ENCODE measurements at regions not wholly inside any gene's neighbourhood (a gene's known extent, or its start where the extent isn't known, plus 50 kb on each side); places are given as distances from the start of the nearest gene placed in this dataset.

DNA sequence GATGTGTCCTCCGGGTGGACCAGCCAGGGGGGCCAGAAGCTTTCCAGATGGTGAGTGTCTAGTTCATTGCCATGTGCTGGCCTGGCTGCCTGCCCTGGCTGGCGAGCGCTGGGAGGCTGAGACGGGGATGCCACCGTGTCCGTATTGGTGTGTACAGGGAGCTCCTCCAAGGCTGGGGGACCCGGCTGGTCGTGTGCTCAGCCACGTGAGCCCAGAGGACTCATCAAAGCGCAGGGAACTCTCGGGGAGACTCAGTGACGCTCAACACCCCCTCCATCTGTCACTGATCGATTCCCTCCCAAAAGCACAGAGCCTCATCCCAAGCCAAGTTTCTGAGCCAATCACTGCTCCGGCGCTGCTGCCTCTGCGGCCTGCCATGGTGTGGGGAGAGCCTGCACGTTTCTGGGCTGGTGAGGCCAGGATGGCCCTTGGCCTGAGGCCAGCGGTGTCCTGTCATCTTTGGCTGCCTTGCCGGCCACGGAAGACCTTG is 423.7 kb downstream of the SHANK2 start:
- no peak for DNase-seq (ENCODE audit: low read depth in 2 of 3, low spot score in 2 of 3)

DNA sequence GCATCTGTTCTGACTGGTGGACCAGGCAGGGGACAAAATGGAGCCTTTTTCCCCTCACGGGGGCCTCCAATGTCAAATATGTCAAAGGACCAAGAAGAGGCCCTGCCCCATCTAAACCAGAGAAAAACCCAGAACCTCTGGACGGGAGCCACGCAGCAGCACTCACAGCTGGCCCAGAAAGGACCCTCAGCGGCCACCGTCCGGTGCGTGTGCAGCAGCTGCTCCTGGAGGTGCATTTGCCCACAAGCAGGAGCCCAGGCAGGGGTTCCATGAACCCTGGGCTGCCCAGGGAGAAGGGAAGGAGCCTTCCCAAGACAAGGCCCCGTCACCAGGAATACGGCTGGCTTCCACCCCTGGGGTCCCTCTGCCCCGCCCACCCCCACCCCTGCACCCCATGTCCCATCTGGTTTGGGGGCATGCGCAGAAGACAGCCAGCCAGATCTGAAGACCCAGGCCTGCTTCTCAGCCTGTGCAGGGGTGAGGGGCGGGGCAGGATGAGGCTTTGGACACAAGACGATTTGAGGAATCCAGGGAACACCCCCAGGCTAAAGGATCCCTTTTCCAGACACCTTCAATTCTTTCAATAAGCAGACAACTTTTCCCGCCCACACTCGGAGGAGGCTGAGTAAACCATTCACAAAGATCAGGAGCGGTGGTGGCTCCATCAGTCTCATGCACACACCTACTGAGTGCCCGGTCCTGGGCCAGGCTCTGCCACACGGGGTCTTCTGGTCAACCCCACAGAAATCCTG is 423.1 kb downstream of the SHANK2 start:
- DNase-seq (ENCODE audit: low read depth in 2 of 3, low spot score in 2 of 3) = no peak

DNA sequence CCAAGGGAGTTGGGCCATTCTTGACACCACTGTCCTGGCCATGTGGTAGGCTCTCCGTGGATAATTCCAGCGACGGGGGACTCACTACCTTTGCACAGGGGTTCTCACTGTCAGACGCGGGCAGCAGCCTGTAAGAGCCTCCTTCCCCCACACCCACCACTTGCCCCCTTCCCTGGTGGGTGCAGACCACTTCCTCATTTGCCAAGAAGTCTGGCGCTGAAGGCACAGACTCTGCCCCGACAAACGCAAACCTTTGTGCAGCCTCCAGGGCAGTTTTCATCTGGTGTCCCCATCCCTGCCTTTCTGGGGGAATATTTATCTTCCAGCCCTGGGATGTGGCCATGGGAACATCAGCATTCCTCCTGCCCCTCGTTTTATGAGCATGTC is 422.5 kb downstream of the SHANK2 start:
- DNase-seq (ENCODE audit: low read depth in 2 of 3, low spot score in 2 of 3) = peak in 2 of 3 donors; percentile 36 to 80

DNA sequence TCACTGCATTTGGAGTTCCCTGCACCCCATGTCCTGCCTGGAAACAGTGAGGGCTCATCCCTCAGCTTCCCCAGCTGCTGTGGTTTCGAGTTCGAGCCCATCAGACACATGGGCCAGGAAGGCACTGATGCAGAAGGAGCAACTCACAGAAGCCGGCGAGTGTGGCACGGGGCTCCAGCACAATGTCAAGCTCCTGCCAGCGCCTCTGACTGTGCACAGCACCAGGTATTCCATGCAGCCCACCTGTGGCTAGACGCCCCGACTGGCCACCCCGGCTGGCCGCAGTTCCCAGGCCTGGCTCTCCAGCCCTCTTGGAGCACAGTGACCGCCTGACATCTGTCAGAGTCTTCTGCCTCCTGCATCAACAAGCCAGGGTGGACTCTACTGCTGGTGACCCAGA is 419.4 kb downstream of the SHANK2 start:
- no peak for DNase-seq (ENCODE audit: low read depth in 2 of 3, low spot score in 2 of 3)

DNA sequence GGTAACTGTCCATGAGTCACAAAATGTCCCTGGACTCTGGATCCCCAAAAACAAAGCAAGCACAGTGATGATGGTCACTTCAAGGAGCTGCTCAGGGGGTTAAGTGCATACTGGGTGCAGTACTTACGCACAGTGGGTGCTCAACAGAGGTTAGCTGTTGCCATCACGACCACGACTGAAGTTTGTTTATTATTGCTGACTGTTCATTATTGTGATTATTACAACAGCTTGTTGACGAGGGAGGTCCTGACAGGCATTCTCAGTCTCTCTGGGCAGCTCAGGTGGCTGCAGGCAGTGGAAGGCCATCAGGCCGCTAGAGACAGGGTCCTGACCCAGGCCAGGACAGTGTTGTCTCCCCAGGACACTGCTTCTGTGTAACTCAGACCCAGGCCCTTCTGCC is 418.8 kb downstream of the SHANK2 start:
- DNase-seq (ENCODE audit: low read depth in 2 of 3, low spot score in 2 of 3) = no peak

DNA sequence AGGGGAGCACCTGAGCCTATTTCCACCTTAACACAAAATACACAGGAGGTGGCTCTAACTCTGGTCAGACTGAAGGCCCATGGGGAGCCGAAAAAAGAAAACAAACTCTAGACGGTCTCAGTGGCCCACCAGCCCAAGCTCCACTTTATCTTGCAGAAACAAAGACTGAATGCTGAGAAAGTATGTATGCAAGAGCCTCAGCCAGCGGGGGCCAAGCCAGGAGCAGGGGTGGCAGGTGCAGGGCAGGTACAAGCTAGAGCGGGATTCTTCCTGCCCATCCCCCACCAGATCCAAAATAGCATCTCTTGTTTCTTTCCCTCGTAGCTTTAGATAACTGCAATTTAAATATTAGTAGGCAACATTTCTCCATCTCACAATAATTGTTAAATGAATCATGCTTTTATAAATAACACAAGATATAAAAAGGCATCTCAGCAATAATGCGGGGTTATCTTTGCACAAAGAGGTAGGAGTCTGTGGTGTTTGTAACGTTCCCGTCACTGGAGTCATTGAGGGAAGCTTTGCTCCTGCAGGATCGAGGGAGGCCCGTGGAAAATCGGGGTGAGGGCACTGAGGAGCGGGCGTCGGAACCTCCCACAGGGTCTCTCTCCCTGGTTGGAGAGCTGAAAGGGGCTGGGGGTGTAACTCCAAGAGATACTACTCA is 418.0 kb downstream of the SHANK2 start:
- no peak for DNase-seq (ENCODE audit: low read depth in 2 of 3, low spot score in 2 of 3)

DNA sequence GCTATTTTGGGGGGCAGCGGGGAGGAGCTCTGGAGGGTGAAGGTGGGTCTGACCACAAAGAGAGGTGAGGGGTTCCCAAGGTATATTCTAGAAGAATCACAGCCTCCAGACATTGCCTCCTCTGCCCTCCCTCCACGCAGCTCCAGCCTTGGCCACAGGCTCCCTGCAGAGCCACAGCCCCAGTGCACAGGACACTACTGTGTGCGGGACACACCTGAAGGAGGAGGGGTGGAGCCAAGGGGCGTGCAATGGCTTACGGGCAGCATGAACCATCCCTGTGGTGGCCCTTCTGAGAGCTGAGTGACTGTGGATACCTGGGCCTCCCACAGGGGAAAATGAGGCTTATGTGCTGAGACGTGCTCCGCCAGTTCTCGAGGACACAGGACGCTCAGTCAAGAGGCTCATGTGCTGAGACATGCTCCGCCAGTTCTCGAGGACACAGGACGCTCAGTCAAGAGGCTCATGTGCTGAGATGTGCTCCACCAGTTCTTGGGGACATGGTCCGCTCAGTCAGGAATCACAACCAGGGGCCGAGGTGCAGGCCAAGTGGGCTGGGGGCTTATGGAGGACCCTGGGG is 417.3 kb downstream of the SHANK2 start:
- no peak for DNase-seq (ENCODE audit: low read depth in 2 of 3, low spot score in 2 of 3)

DNA sequence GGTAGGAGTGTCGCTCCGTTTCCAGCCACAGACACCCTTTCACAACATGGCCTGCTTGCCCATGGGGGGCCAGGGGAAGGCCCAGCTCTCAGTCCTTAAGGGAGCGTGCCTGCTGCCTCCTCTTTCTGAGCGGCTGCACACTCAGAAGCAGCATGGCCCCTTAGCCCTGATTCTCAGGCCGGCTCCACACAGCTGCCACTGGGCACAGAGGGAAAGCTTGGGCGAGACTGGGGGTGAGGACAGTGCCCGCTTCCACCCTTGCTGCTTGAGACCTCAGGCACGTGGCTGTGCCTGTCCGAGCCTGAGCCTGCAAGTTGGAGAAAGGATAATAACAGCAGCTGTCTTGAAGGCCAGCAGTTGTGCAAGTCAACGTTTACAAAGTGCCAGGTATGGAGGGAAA is 416.3 kb downstream of the SHANK2 start:
- no peak for DNase-seq (ENCODE audit: low read depth in 2 of 3, low spot score in 2 of 3)

DNA sequence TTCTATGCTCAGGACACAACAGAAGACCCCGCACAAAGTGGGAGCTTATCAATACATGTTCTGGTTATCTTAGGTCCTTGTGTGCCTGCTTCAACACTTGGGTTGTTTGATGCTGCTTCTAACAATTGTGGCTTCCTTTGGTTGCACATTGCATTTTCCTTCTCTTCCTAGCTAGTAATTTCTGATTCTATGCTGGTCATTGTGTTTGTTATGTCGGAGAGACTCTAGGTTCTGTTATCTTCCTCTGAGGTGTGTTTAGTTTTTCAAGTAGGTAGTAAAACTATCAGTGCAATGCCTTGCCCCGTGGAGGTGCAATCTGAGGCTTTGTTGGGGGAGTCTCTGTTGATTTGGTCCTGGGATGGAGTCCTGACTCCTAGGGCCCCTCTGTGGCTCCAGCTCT is 414.2 kb downstream of the SHANK2 start:
- DNase-seq (ENCODE audit: low read depth in 2 of 3, low spot score in 2 of 3) = no peak

DNA sequence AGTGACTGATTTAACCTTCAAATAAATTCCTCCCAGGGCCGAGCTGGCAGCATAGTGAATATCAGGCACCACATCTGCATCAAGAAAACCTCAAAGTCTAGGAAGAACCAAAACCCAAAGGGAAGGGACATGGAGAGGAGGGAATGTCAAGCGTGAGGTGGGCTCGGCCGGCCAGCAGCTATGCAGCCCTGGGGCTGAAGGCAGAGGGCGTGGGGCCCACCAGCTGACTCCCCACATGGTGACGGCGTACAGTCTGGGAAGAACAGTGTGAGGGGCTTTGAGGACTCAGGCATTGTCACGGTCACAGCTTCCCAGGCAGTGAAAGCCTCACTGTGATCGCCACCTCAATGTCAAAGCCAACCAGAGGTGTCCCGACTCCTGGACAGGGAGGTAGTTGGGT is 412.5 kb downstream of the SHANK2 start:
- no peak for DNase-seq (ENCODE audit: low read depth in 2 of 3, low spot score in 2 of 3)

DNA sequence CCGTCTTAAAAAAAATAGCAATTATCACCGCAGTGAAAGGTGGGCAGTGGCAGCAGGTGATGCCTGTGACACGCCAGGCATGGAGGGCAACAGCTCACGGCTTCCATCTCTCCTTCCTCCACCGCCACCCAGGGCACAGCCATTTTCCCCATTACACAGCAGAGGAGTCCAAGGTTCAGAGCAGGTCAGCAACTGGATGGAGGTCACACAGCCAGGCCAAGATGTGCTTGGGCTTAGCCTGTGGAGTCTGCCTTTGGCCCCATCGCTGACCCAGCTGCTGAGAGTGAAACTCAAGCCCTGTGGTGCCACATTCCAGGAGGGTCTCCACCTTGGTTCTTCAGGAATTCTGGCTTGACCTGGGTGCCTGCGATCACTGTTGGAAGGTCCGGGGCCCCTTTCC is 411.1 kb downstream of the SHANK2 start:
- no peak for DNase-seq (ENCODE audit: low read depth in 2 of 3, low spot score in 2 of 3)

DNA sequence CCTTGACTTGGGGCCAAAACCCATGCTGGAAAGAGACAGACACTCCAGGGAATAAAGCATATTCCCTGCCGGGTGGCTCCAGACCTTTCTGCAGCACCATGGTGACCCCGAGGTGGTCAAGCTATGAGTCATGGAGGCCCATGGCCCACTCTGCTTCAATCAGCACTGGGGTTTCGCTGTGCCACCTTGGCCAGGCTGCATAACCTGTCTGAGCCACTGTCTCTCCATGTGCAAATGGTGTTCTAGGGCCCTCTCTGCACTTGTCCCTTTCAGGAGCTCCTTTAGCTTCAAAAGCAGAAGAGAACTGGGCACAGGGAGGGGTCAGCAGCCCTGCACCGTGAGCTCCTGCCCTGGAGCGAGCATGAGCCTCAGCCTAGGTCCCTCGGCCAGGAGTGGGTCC is 410.1 kb downstream of the SHANK2 start:
- DNase-seq (ENCODE audit: low read depth in 2 of 3, low spot score in 2 of 3) = no peak

DNA sequence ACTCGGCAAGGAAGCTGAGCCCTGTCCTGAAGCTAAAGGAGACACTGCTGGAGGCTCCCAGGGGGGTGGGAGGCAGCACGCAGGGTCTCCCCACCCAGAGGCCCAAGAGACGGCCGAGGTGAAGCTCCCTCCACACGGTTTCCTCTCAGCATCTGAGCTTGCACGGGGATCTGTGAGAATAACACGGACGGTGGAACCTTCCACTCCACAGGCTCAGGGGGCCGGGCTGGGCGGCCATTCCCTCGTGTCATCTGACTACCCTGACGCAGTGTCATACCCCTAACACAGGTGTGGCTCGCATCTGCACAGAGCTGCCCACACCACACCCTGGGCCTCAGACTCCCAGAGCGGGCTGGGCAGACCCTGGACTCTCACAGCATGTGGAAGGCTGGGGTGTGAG is 409.7 kb downstream of the SHANK2 start:
- no peak for DNase-seq (ENCODE audit: low read depth in 2 of 3, low spot score in 2 of 3)

DNA sequence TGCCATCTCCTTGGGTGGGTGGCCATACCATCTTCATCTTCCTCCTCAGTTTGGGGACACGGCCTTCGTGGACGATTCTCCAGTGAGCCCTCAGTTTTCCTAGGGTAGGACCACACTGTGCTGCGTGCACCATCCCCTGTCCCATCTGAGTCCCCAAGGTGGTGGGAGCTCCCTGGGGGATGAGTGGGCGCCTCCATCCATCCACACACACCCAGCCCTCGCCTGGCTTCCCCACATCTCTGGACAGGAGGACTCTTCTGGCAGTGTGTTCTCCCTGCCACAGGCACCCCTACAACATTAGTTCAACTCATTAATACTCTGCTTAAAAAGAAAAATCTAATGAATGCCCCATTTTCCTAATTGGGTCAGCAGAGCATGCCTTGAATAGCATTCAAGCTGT is 408.5 kb downstream of the SHANK2 start:
- DNase-seq (ENCODE audit: low read depth in 2 of 3, low spot score in 2 of 3) = no peak

DNA sequence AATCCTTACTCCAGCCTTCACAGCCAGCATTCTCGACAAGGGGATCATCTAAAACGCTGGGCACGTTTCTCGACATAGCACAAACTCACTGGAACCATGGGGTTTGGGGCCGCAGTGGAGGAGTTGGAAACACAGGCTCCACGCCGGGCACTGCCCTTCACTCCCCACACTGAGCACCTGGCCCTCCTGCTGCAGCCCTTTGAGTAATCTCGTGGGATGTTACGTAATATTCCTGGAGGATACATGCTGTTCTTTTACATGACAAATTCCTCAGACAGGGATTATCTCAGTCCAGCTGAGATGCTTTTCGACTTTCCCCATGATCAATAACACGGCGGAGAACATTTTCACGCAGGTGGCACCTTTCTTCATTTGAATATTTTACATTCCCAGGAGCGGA is 408.0 kb downstream of the SHANK2 start:
- DNase-seq (ENCODE audit: low read depth in 2 of 3, low spot score in 2 of 3) = no peak

DNA sequence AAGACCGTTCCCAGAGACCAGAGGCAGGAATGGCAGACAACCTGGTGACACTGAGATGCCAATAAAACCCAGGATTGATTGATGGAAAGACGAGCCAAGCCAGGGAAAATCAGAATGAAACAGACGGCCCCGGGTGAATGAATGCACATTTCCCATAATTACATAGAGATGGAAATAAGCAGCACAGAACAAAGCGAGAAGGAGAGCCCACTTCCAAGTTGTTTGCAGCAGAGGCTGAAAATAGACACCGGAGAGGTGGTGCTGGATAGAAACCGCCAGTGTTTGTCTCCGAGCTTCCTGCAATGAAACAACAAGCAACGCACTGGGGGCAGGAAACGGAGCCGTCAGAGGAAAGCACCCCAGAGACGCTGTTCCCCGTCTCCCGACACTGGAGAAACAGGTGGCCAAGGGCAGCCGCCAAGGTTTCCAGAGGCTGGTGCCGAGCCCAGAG is 406.8 kb downstream of the SHANK2 start:
- no peak for DNase-seq (ENCODE audit: low read depth in 2 of 3, low spot score in 2 of 3)

DNA sequence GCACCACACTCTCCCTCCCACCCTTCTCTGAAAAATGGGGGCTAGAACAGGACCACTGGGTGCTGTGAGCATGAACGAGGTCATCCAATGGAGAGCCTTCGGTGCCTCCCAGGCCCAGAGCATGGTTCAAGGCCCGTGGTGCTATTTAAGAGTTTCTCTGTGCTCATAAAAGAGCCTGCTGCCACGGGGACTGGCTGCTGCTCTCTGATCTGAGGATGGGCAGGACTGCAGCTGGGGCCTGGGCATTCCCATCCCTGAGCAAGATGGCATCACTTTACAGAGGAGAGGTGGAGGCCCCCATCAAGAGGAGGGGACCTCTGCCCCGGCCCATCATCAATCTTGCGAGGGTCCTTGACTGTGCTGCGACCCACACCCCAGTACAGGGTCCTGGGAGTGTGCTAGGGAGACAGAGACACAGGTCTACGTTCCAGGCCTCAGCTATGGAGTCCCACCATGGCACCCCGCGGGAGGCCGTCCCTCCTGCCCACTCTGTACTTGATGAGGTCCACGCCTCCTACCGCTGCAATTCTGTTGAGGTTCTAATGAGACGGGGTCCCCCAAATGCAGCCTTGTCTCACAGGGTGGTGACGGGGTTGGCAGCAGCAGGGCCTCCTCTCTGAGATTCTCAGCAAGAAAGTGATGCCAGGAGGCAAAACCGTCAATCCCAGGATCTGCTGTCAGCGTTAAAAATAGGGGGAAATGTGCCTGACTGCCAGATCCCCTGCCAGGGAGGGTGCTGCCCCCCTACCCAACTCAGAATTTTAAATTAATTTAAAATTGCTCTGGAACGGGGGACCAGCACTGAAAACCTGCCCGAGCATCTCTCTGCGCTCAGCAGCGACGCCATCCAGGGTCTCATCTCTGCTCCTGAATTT is 405.4 kb downstream of the SHANK2 start:
- DNase-seq (ENCODE audit: low read depth in 2 of 3, low spot score in 2 of 3) = no peak

DNA sequence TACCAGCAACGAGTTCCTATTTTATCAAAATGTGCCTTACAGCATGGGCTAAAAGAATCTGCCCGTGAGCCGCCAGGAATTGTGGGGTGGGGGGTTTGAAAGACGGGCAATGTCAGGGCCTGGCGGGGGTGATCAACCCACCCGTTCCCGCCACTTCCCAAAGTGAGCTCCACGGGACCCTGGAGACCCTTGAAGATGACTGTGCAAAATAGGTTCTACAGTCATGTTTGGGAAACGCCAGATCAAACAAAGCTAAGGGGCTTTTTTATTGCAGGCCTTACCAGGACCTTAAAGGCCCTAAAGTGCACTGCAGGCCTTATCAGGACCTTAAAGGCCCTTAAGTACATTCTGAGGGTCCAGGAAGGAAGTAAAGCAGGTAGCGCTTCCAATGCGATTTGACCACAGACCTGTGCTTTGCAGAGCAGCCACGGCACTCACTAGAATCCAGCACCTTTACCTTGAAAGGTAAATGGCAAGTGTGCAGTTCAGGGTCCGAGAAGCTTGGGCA is 404.1 kb downstream of the SHANK2 start:
- no peak for DNase-seq (ENCODE audit: low read depth in 2 of 3, low spot score in 2 of 3)

DNA sequence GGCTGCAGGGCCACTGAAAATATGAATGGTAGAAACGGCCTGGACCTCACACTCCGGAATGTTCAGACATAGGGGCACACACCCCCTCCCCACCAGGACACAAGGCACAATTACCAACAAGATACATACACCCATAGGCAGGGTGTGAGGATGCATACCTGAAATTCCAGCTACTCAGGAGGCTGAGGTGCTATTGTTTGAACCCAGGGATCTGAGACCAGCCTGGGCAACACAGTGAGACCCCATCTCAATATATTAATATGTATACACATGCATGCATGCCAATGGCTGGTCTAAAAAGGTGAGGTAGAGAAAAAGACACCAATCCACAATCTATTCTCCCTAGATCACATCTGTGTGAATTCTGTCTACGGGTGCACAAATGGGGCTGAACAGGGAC is 403.3 kb downstream of the SHANK2 start:
- DNase-seq (ENCODE audit: low read depth in 2 of 3, low spot score in 2 of 3) = no peak

DNA sequence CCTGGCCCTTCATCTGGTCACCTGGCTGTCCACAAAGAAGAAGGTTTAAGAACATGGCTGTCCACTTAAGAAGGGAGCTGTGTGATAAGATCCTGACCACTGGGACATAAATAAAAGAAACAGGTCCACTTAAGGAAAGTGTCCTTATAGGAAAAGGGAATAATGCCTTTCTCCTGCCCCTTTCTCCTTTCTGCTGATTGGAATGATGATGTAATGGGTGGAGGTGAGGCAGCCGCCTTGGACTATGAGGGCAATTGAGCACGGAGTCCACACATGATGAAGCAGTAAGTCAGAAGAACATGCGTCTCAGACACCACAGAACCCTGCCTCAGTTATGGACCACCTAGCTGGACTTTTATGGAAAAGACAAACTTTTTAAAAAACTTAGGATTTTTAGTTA is 401.1 kb downstream of the SHANK2 start:
- no peak for DNase-seq (ENCODE audit: low read depth in 2 of 3, low spot score in 2 of 3)

DNA sequence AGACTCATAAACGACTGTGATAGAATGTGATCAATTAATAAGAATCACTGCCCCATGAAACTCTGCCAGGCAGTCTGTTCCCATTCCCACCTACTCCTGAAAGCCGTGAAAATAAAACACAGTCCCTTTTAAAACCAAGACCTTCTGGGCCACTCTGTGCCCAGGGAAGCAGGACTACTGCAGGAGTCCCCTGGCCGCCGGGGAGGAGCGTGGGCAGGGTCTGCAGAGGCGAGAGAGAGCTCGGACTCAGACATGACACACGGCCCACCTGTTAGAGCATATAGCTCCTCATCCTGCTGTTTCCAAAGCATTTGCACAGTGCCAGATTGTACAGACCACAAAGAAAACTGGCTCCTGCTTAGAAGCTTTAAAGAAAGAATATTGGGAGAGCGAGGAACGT is 400.5 kb downstream of the SHANK2 start:
- DNase-seq (ENCODE audit: low read depth in 2 of 3, low spot score in 2 of 3) = no peak

Data from hematopoietic multipotent progenitor cell (in vitro differentiated cells).